ENCODE measurements at regions not wholly inside any gene's neighbourhood (a gene's known extent, or its start where the extent isn't known, plus 50 kb on each side); places are given as distances from the start of the nearest gene placed in this dataset.

GRCh38 chr2:134150760-134151159, 103.1 kb upstream of the MGAT5 start:
- no peak overlapping the region for H3K4me3 ChIP-seq (ENCODE audit: low read depth in 1 of 3, low read length in 3 of 3)
- H3K4me1 ChIP-seq (ENCODE audit: control insufficient read depth in 3 of 3, insufficient read depth in 2 of 3, low read depth in 1 of 3, low read length in 2 of 3): peaks cover 0 to 7% (median 1%) of the 10 kb centered on the region in 3 donors
- 92 to 97% (median 95%) methylated on average over 3 of the region's 3 CpGs for WGBS, 3 donors
- H3K27ac ChIP-seq (ENCODE audit: low read depth in 1 of 3, low read length in 2 of 3): no peak overlapping the region
- no peak for DNase-seq
- no peaks in the 10 kb centered on the region for H3K27me3 ChIP-seq (ENCODE audit: control insufficient read depth in 3 of 3, insufficient read depth in 3 of 3, low read length in 3 of 3)
- H3K36me3 ChIP-seq (ENCODE audit: control insufficient read depth in 3 of 3, insufficient read depth in 2 of 3, low read depth in 1 of 3, low read length in 3 of 3): peaks cover 0 to 20% (median 5%) of the 10 kb centered on the region in 3 donors
- FAIRE-seq: no peak
- H3K9me3 ChIP-seq (ENCODE audit: control insufficient read depth in 2 of 2, insufficient read depth in 1 of 2, low read depth in 1 of 2, low read length in 1 of 2): no peaks in the 10 kb centered on the region

GRCh38 chr2:134152045-134153010, 101.5 kb upstream of the MGAT5 start:
- H3K4me1 ChIP-seq (ENCODE audit: control insufficient read depth in 3 of 3, insufficient read depth in 2 of 3, low read depth in 1 of 3, low read length in 2 of 3): peaks cover 0 to 7% (median 1%) of the 10 kb centered on the region in 3 donors
- 95 to 96% (median 96%) methylated on average over 22 to 23 of the region's 23 CpGs for WGBS, 3 donors
- H3K9me3 ChIP-seq (ENCODE audit: control insufficient read depth in 2 of 2, insufficient read depth in 1 of 2, low read depth in 1 of 2, low read length in 1 of 2): no peaks in the 10 kb centered on the region
- no peak overlapping the region for H3K4me3 ChIP-seq (ENCODE audit: low read depth in 1 of 3, low read length in 3 of 3)
- no peak for FAIRE-seq
- peaks cover 0 to 29% (median 6%) of the 10 kb centered on the region in 3 donors for H3K36me3 ChIP-seq (ENCODE audit: control insufficient read depth in 3 of 3, insufficient read depth in 2 of 3, low read depth in 1 of 3, low read length in 3 of 3)
- DNase-seq: no peak
- H3K27ac ChIP-seq (ENCODE audit: low read depth in 1 of 3, low read length in 2 of 3): no peak overlapping the region
- H3K27me3 ChIP-seq (ENCODE audit: control insufficient read depth in 3 of 3, insufficient read depth in 3 of 3, low read length in 3 of 3): no peaks in the 10 kb centered on the region

GRCh38 chr2:134153294-134153880, 100.5 kb upstream of the MGAT5 start:
- H3K4me1 ChIP-seq (ENCODE audit: control insufficient read depth in 3 of 3, insufficient read depth in 2 of 3, low read depth in 1 of 3, low read length in 2 of 3): peaks cover 0 to 7% (median 1%) of the 10 kb centered on the region in 3 donors
- FAIRE-seq: no peak
- no peak for DNase-seq
- no peaks in the 10 kb centered on the region for H3K27me3 ChIP-seq (ENCODE audit: control insufficient read depth in 3 of 3, insufficient read depth in 3 of 3, low read length in 3 of 3)
- peaks cover 0 to 29% (median 4%) of the 10 kb centered on the region in 3 donors for H3K36me3 ChIP-seq (ENCODE audit: control insufficient read depth in 3 of 3, insufficient read depth in 2 of 3, low read depth in 1 of 3, low read length in 3 of 3)
- WGBS, 3 donors: 80 to 84% (median 81%) methylated on average over 7 of the region's 7 CpGs
- no peak overlapping the region for H3K4me3 ChIP-seq (ENCODE audit: low read depth in 1 of 3, low read length in 3 of 3)
- no peak overlapping the region for H3K27ac ChIP-seq (ENCODE audit: low read depth in 1 of 3, low read length in 2 of 3)
- no peaks in the 10 kb centered on the region for H3K9me3 ChIP-seq (ENCODE audit: control insufficient read depth in 2 of 2, insufficient read depth in 1 of 2, low read depth in 1 of 2, low read length in 1 of 2)

GRCh38 chr2:134154246-134154645, 99.6 kb upstream of the MGAT5 start:
- DNase-seq (no peak), FAIRE-seq (no peak)

GRCh38 chr2:134155134-134155533, 98.7 kb upstream of the MGAT5 start:
- no peaks in the 10 kb centered on the region for H3K27me3 ChIP-seq (ENCODE audit: control insufficient read depth in 3 of 3, insufficient read depth in 3 of 3, low read length in 3 of 3)
- peaks cover 0 to 7% (median 3%) of the 10 kb centered on the region in 3 donors for H3K4me1 ChIP-seq (ENCODE audit: control insufficient read depth in 3 of 3, insufficient read depth in 2 of 3, low read depth in 1 of 3, low read length in 2 of 3)
- no peaks in the 10 kb centered on the region for H3K9me3 ChIP-seq (ENCODE audit: control insufficient read depth in 2 of 2, insufficient read depth in 1 of 2, low read depth in 1 of 2, low read length in 1 of 2)
- no peak for DNase-seq
- peaks cover 0 to 29% (median 4%) of the 10 kb centered on the region in 3 donors for H3K36me3 ChIP-seq (ENCODE audit: control insufficient read depth in 3 of 3, insufficient read depth in 2 of 3, low read depth in 1 of 3, low read length in 3 of 3)
- no peak overlapping the region for H3K27ac ChIP-seq (ENCODE audit: low read depth in 1 of 3, low read length in 2 of 3)
- WGBS, 3 donors: 85 to 93% (median 90%) methylated on average over 4 of the region's 4 CpGs
- H3K4me3 ChIP-seq (ENCODE audit: low read depth in 1 of 3, low read length in 3 of 3): no peak overlapping the region
- FAIRE-seq: no peak

More at GRCh38 chr2:134154246-134154645, 99.6 kb upstream of the MGAT5 start:
- 58 to 68% (median 64%) methylated on average over 7 of the region's 7 CpGs for WGBS, 3 donors
- no peak overlapping the region for H3K4me3 ChIP-seq (ENCODE audit: low read depth in 1 of 3, low read length in 3 of 3)
- H3K27ac ChIP-seq (ENCODE audit: low read depth in 1 of 3, low read length in 2 of 3): no peak overlapping the region
- H3K4me1 ChIP-seq (ENCODE audit: control insufficient read depth in 3 of 3, insufficient read depth in 2 of 3, low read depth in 1 of 3, low read length in 2 of 3): peaks cover 0 to 7% (median 1%) of the 10 kb centered on the region in 3 donors
- H3K27me3 ChIP-seq (ENCODE audit: control insufficient read depth in 3 of 3, insufficient read depth in 3 of 3, low read length in 3 of 3): no peaks in the 10 kb centered on the region
- H3K9me3 ChIP-seq (ENCODE audit: control insufficient read depth in 2 of 2, insufficient read depth in 1 of 2, low read depth in 1 of 2, low read length in 1 of 2): no peaks in the 10 kb centered on the region
- H3K36me3 ChIP-seq (ENCODE audit: control insufficient read depth in 3 of 3, insufficient read depth in 2 of 3, low read depth in 1 of 3, low read length in 3 of 3): peaks cover 0 to 29% (median 4%) of the 10 kb centered on the region in 3 donors

- Histone ChIP-seq H3K4me1 (ENCODE audit: control insufficient read depth in 3 of 3, insufficient read depth in 2 of 3, low read depth in 1 of 3, low read length in 2 of 3) (peaks cover 10 to 20% (median 10%) of the 10 kb centered on the region in 3 donors), H3K27me3 (ENCODE audit: control insufficient read depth in 3 of 3, insufficient read depth in 3 of 3, low read length in 3 of 3) (no peaks in the 10 kb centered on the region)
Measured at GRCh38 chr2:134158295-134158694, 95.6 kb upstream of the MGAT5 start.

GRCh38 chr2:134161170-134161547, 92.7 kb upstream of the MGAT5 start:
- DNase-seq: peak in 1 of 2 donors; percentile 59
- FAIRE-seq: no peak
- 24 to 36% (median 33%) methylated on average over 4 of the region's 4 CpGs for WGBS, 3 donors
- Histone ChIP-seq H3K27ac (ENCODE audit: low read depth in 1 of 3, low read length in 2 of 3) (peak overlapping the region in 2 of 3 donors; percentile 21 to 33), H3K4me3 (ENCODE audit: low read depth in 1 of 3, low read length in 3 of 3) (no peak overlapping the region), H3K27me3 (ENCODE audit: control insufficient read depth in 3 of 3, insufficient read depth in 3 of 3, low read length in 3 of 3) (no peaks in the 10 kb centered on the region), H3K36me3 (ENCODE audit: control insufficient read depth in 3 of 3, insufficient read depth in 2 of 3, low read depth in 1 of 3, low read length in 3 of 3) (peaks cover 0 to 5% (median 0%) of the 10 kb centered on the region in 3 donors), H3K4me1 (ENCODE audit: control insufficient read depth in 3 of 3, insufficient read depth in 2 of 3, low read depth in 1 of 3, low read length in 2 of 3) (peaks cover 9 to 13% (median 10%) of the 10 kb centered on the region in 3 donors), H3K9me3 (ENCODE audit: control insufficient read depth in 2 of 2, insufficient read depth in 1 of 2, low read depth in 1 of 2, low read length in 1 of 2) (no peaks in the 10 kb centered on the region)

More at GRCh38 chr2:134158295-134158694, 95.6 kb upstream of the MGAT5 start:
- Histone ChIP-seq H3K9me3 (ENCODE audit: control insufficient read depth in 2 of 2, insufficient read depth in 1 of 2, low read depth in 1 of 2, low read length in 1 of 2) (no peaks in the 10 kb centered on the region), H3K27ac (ENCODE audit: low read depth in 1 of 3, low read length in 2 of 3) (no peak overlapping the region), H3K36me3 (ENCODE audit: control insufficient read depth in 3 of 3, insufficient read depth in 2 of 3, low read depth in 1 of 3, low read length in 3 of 3) (peaks cover 0 to 19% (median 4%) of the 10 kb centered on the region in 3 donors), H3K4me3 (ENCODE audit: low read depth in 1 of 3, low read length in 3 of 3) (no peak overlapping the region)
- no peak for DNase-seq
- 90 to 94% (median 91%) methylated on average over 13 of the region's 13 CpGs for WGBS, 3 donors
- no peak for FAIRE-seq

- H3K27me3 ChIP-seq (ENCODE audit: control insufficient read depth in 3 of 3, insufficient read depth in 3 of 3, low read length in 3 of 3): no peaks in the 10 kb centered on the region
- peaks cover 10 to 13% (median 11%) of the 10 kb centered on the region in 3 donors for H3K4me1 ChIP-seq (ENCODE audit: control insufficient read depth in 3 of 3, insufficient read depth in 2 of 3, low read depth in 1 of 3, low read length in 2 of 3)
- no peaks in the 10 kb centered on the region for H3K9me3 ChIP-seq (ENCODE audit: control insufficient read depth in 2 of 2, insufficient read depth in 1 of 2, low read depth in 1 of 2, low read length in 1 of 2)
- DNase-seq (no peak), FAIRE-seq (no peak)
- no peaks in the 10 kb centered on the region for H3K36me3 ChIP-seq (ENCODE audit: control insufficient read depth in 3 of 3, insufficient read depth in 2 of 3, low read depth in 1 of 3, low read length in 3 of 3)
- no peak overlapping the region for H3K27ac ChIP-seq (ENCODE audit: low read depth in 1 of 3, low read length in 2 of 3)
- WGBS, 3 donors: 89 to 93% (median 91%) methylated on average over 4 of the region's 4 CpGs
- no peak overlapping the region for H3K4me3 ChIP-seq (ENCODE audit: low read depth in 1 of 3, low read length in 3 of 3)
Measured at GRCh38 chr2:134163336-134163735, 90.5 kb upstream of the MGAT5 start.
